H1 (cell line): ENCODE measurements at regions not wholly inside any gene's neighbourhood (a gene's known extent, or its start where the extent isn't known, plus 50 kb on each side); places are given as distances from the start of the nearest gene placed in this dataset.

Source experiments
- CTCF ChIA-PET: fragments of 300-600 bp; sonication (Branson Sonifier 250); formaldehyde crosslinking; loops from one replicate; lab custom pipeline; 2021; ENCODE audit not compliant: partially characterized antibody; lab: Charles Lee
- POLR2A ChIA-PET: fragments of 300-600 bp; sonication (Branson Sonifier 250); formaldehyde crosslinking; loops from one replicate; lab custom pipeline; 2021; ENCODE audit warnings: inconsistent platforms; ENCODE audit not compliant: partially characterized antibody; lab: Charles Lee
- DNase-seq, 2 experiments: peaks; one replicate each; pipeline versions ENCODE4 v3.0.0 to v3.0.0-alpha.2; 2010 to 2022; ENCODE audit warnings: low spot score in 2 of 2, low read depth in 1 of 2, mixed read lengths in 1 of 2
- FAIRE-seq: peaks from 2 replicates; lab custom pipeline; 2011; peaks lifted over from hg19 to GRCh38; lab: Jason Lieb, UNC
- H2AFZ ChIP-seq: 2 replicates; pipeline ENCODE4 v1.8.1; 2012; ENCODE audit warnings: low read length, inconsistent platforms
- H2AK5ac ChIP-seq: 2 replicates; pipeline ENCODE4 v1.6.1; 2013; ENCODE audit warnings: low read depth, low read length
- H2BK120ac ChIP-seq: replicated peaks from 2 replicates; pipeline ENCODE3; 2013; ENCODE audit warnings: low read depth, low read length, inconsistent platforms
- H2BK12ac ChIP-seq: 2 replicates; pipeline ENCODE4 v1.6.1; 2013; ENCODE audit warnings: low read depth, low read length
- H2BK15ac ChIP-seq: 2 replicates; pipeline ENCODE4 v1.6.1; 2013; ENCODE audit warnings: low read length
- H2BK20ac ChIP-seq: 2 replicates; pipeline ENCODE4 v1.6.1; 2013; ENCODE audit warnings: low read length
- H2BK5ac ChIP-seq: 2 replicates; pipeline ENCODE4 v1.6.1; 2013; ENCODE audit warnings: low read depth, low read length
- H3K14ac ChIP-seq: 2 replicates; pipeline ENCODE4 v1.6.1; 2013; ENCODE audit warnings: inconsistent platforms; ENCODE audit not compliant: insufficient read length
- H3K18ac ChIP-seq: 2 replicates; pipeline ENCODE4 v1.6.1; 2013; ENCODE audit warnings: low read length; ENCODE audit errors: extremely low read depth
- H3K23ac ChIP-seq: 2 replicates; pipeline ENCODE4 v1.6.1; 2013; ENCODE audit warnings: inconsistent platforms; ENCODE audit not compliant: insufficient read length
- H3K23me2 ChIP-seq: 2 replicates; pipeline ENCODE4 v1.6.1; 2013; ENCODE audit warnings: low read depth, low read length
- H3K27ac ChIP-seq: 2 replicates; pipeline ENCODE4 v1.6.1; 2011; ENCODE audit warnings: low read depth, low read length, inconsistent platforms
- H3K27me3 ChIP-seq, 4 experiments: replicated peaks in 1 of 4; 1 replicate in 1 of 4; 2 replicates in 3 of 4; pipeline versions ENCODE4 v1.6.1 to v1.8.1; 2011 to 2013; ENCODE audit warnings: low read length in 3 of 4, mild to moderate bottlenecking in 3 of 4, inconsistent platforms in 2 of 4, mixed read lengths in 2 of 4, moderate library complexity in 1 of 4; ENCODE audit not compliant: control insufficient read depth in 3 of 4, insufficient read depth in 3 of 4; ENCODE audit errors: extremely low read depth in 1 of 4
- H3K36me3 ChIP-seq, 4 experiments: 2 replicates each; pipeline versions ENCODE4 v1.6.1 to v1.8.1; 2011 to 2013; ENCODE audit warnings: mild to moderate bottlenecking in 4 of 4, low read length in 3 of 4, moderate library complexity in 2 of 4, control low read depth in 1 of 4, inconsistent platforms in 1 of 4; ENCODE audit not compliant: insufficient read depth in 4 of 4, control insufficient read depth in 2 of 4
- H3K4ac ChIP-seq: replicated peaks from 2 replicates; pipeline ENCODE3; 2013; ENCODE audit warnings: low read length, low read depth, mixed read lengths, inconsistent platforms; ENCODE audit not compliant: insufficient read length
- H3K4me1 ChIP-seq, 4 experiments: replicated peaks in 1 of 4; 1 replicate in 1 of 4; 2 replicates in 3 of 4; pipeline versions ENCODE4 v1.6.1 to v1.8.1; 2011 to 2013; ENCODE audit warnings: low read length in 3 of 4, inconsistent platforms in 2 of 4, mixed read lengths in 1 of 4; ENCODE audit not compliant: insufficient read depth in 4 of 4, control insufficient read depth in 3 of 4
- H3K4me2 ChIP-seq, 2 experiments: 2 replicates each; pipeline versions ENCODE4 v1.6.1 to v1.8.1; 2011 to 2013; ENCODE audit warnings: low read depth in 2 of 2, low read length in 2 of 2, control low read depth in 1 of 2, inconsistent platforms in 1 of 2, mild to moderate bottlenecking in 1 of 2; ENCODE audit not compliant: insufficient read depth in 1 of 2
- H3K4me3 ChIP-seq, 4 experiments: fragments of 200-600, 300-600 bp in 1 of 4; sonication (generic), shearing (Covaris generic), sonication (Bioruptor Twin) in 1 of 4; 2 replicates each; pipeline versions ENCODE4 v1.5.1 to v1.8.1; 2011 to 2016; ENCODE audit warnings: low read length in 4 of 4, low read depth in 3 of 4, control low read depth in 2 of 4, inconsistent platforms in 2 of 4, mild to moderate bottlenecking in 2 of 4, mixed read lengths in 1 of 4, moderate library complexity in 1 of 4; ENCODE audit not compliant: insufficient read depth in 2 of 4; ENCODE audit errors: extremely low read depth in 1 of 4
- H3K56ac ChIP-seq: replicated peaks from 2 replicates; pipeline ENCODE3; 2013; ENCODE audit warnings: low read depth, mild to moderate bottlenecking, mixed read lengths, low read length, inconsistent platforms; ENCODE audit not compliant: insufficient read length
- H3K79me1 ChIP-seq: 2 replicates; pipeline ENCODE4 v1.6.1; 2013; ENCODE audit warnings: low read depth, low read length, control low read depth
- H3K79me2 ChIP-seq, 2 experiments: 2 replicates each; pipeline versions ENCODE4 v1.6.1 to v1.8.1; 2012 to 2013; ENCODE audit warnings: low read length in 2 of 2, mild to moderate bottlenecking in 2 of 2, inconsistent platforms in 1 of 2; ENCODE audit not compliant: insufficient read depth in 2 of 2, control insufficient read depth in 1 of 2
- H3K9ac ChIP-seq, 4 experiments: replicated peaks in 1 of 4; 1 replicate in 1 of 4; 2 replicates in 3 of 4; pipeline versions ENCODE4 v1.6.1 to v1.8.1; 2011 to 2013; ENCODE audit warnings: low read depth in 3 of 4, low read length in 3 of 4, control low read depth in 2 of 4, mild to moderate bottlenecking in 2 of 4, moderate library complexity in 2 of 4, inconsistent platforms in 1 of 4; ENCODE audit errors: extremely low read depth in 1 of 4
- H3K9me3 ChIP-seq, 2 experiments: 2 replicates each; pipeline versions ENCODE4 v1.6.1 to v1.8.1; 2012 to 2013; ENCODE audit warnings: mild to moderate bottlenecking in 2 of 2, moderate library complexity in 2 of 2, control low read depth in 1 of 2, inconsistent platforms in 1 of 2, low read depth in 1 of 2, low read length in 1 of 2, mixed read lengths in 1 of 2; ENCODE audit not compliant: insufficient read depth in 2 of 2
- H4K20me1 ChIP-seq, 2 experiments: replicated peaks in 1 of 2; 2 replicates each; pipeline versions ENCODE3 to v1.8.1; 2011 to 2013; ENCODE audit warnings: inconsistent platforms in 2 of 2, low read length in 2 of 2, mild to moderate bottlenecking in 1 of 2; ENCODE audit not compliant: insufficient read depth in 2 of 2, control insufficient read depth in 1 of 2
- H4K5ac ChIP-seq: 2 replicates; pipeline ENCODE4 v1.6.1; 2013; ENCODE audit warnings: low read length, low read depth, mixed read lengths, inconsistent platforms; ENCODE audit not compliant: insufficient read length
- H4K8ac ChIP-seq: 2 replicates; pipeline ENCODE4 v1.8.0; 2013; ENCODE audit warnings: mild to moderate bottlenecking, moderate library complexity, low read length, inconsistent platforms; ENCODE audit not compliant: insufficient read depth; ENCODE audit errors: extremely low read depth
- H4K91ac ChIP-seq: replicated peaks from 2 replicates; pipeline ENCODE3; 2013; ENCODE audit warnings: low read length, mixed read lengths, inconsistent platforms; ENCODE audit not compliant: insufficient read length
- RBBP5 ChIP-seq: IDR thresholded peaks from 2 replicates; pipeline ENCODE4 v1.7.1; 2012; ENCODE audit warnings: low read depth, mild to moderate bottlenecking, inconsistent platforms, low read length, moderate library complexity, borderline replicate concordance
- WGBS, 2 experiments: shearing (Covaris generic) in 1 of 2; methylation state at CpG; one replicate each; pipeline versions ENCODE4 v1.1.6 to v1.1.7; 2013 to 2015; ENCODE audit warnings: low lambda C conversion rate in 2 of 2, mixed read lengths in 2 of 2, inconsistent platforms in 1 of 2, low coverage in 1 of 2, missing lambda C conversion rate in 1 of 2; ENCODE audit not compliant: insufficient replicate concordance in 2 of 2, insufficient coverage in 1 of 2, insufficient read length in 1 of 2; ENCODE audit errors: extremely low coverage in 1 of 2, missing lambda C conversion rate in 1 of 2; 5-methylcytosine and 5-hydroxymethylcytosine counted together

GRCh38 chr9:1320607-1321195, 270.5 kb downstream of the DMRT2 start:
- Histone ChIP-seq H2BK15ac (no peak overlapping the region), H3K4me3 (no peak overlapping the region), H3K18ac (no peak overlapping the region), H3K4ac (no peak overlapping the region), H3K4me2 (no peak overlapping the region), H4K20me1 (no peaks in the 10 kb centered on the region), H3K14ac (no peak overlapping the region), H4K91ac (no peak overlapping the region), H2AFZ (no peak overlapping the region), H2BK120ac (no peak overlapping the region), H3K79me2 (no peaks in the 10 kb centered on the region), H3K23ac (no peak overlapping the region), H2BK12ac (no peak overlapping the region), H4K5ac (no peak overlapping the region), H3K36me3 (no peaks in the 10 kb centered on the region), H3K9me3 (peaks cover 72 to 78% of the 10 kb centered on the region in 2 experiments), H3K27ac (no peak overlapping the region), H3K23me2 (no peaks in the 10 kb centered on the region), H3K56ac (no peak overlapping the region), H2BK5ac (no peak overlapping the region), H3K79me1 (no peaks in the 10 kb centered on the region), H2BK20ac (no peak overlapping the region), H3K27me3 (no peaks in the 10 kb centered on the region), H4K8ac (no peak overlapping the region), H3K4me1 (no peaks in the 10 kb centered on the region), H2AK5ac (no peak overlapping the region), H3K9ac (no peak overlapping the region)
- WGBS, 2 experiments, result 81% methylated on average over 7 of the region's 7 CpGs; no CpG with 5 or more reads in 1 of the 2 experiments
- POLR2A ChIA-PET, result no interaction called here
- no peak for DNase-seq
- CTCF ChIA-PET, result no interaction called here
- FAIRE-seq, result no peak
- no peak for TF ChIP-seq RBBP5
